OCI-LY7 (cell line): ENCODE measurements at regions not wholly inside any gene's neighbourhood (a gene's known extent, or its start where the extent isn't known, plus 50 kb on each side); places are given as distances from the start of the nearest gene placed in this dataset.

Experiments
- CTCF ChIP-seq: fragments of 200-600 bp; sonication (generic); conservative IDR thresholded peaks from 2 replicates; pipeline ENCODE4 v1.5.1; 2014; ENCODE audit warnings: mild to moderate bottlenecking, antibody characterized with exemption, low read length, moderate library complexity, mixed read lengths
- EZH2phosphoT487 ChIP-seq: fragments of 200-600 bp; sonication (generic); IDR thresholded peaks from 2 replicates; pipeline ENCODE4 v1.6.1; 2018; ENCODE audit warnings: low read depth, borderline replicate concordance, mild to moderate bottlenecking, mixed run types, antibody characterized with exemption, low read length, moderate library complexity, mixed read lengths

- TF ChIP-seq CTCF (no peak), EZH2phosphoT487 (no peak)
These were observed 132.5 kb upstream of the FBXL7 start for GRCh38 chr5:15367489-15367888.
